ENCODE measurements at regions not wholly inside any gene's neighbourhood (a gene's known extent, or its start where the extent isn't known, plus 50 kb on each side); places are given as distances from the start of the nearest gene placed in this dataset.

- H3K9me3 ChIP-seq (ENCODE audit: control insufficient read depth, insufficient read depth, low read length) = no peaks in the 10 kb centered on the region
- no peaks in the 10 kb centered on the region for H3K36me3 ChIP-seq (ENCODE audit: control insufficient read depth, insufficient read depth, low read length)
- no CpG with 5 or more reads among the region's 2 CpGs for WGBS (ENCODE audit: insufficient coverage, insufficient read length)
- H3K4me3 ChIP-seq (ENCODE audit: low read length) = no peak overlapping the region
- DNase-seq (ENCODE audit: low read depth, low spot score) = no peak
- H3K27me3 ChIP-seq (ENCODE audit: control insufficient read depth, insufficient read depth, low read length) = no peaks in the 10 kb centered on the region
- H3K27ac ChIP-seq (ENCODE audit: low read length) = no peak overlapping the region
- no peaks in the 10 kb centered on the region for H3K4me1 ChIP-seq (ENCODE audit: control insufficient read depth, insufficient read depth, low read length)
Observed at GRCh38 chrX:113548308-113549015, 707.8 kb upstream of the AMOT start.

DNA sequence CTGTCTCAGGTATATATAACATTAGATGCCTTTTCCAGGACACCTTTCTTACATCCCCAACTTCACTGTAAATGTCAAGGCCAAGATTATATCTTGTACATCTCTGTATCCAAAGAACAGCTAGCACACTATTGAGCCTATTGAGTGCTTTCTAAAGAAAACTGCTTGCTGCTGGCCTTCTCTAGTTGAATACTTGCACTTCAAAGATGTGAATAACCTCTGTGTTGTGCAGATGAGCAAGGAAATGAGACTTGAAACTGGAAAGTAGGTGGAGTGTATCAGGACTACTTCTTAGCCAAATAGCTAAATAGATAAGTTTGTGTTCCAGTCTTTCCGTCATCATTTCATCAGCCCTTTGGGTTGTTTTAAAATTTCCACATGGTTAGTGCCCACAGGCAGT is 704.4 kb upstream of the AMOT start:
- H3K27me3 ChIP-seq (ENCODE audit: control insufficient read depth, insufficient read depth, low read length) = no peaks in the 10 kb centered on the region
- DNase-seq (ENCODE audit: low read depth, low spot score) = no peak
- no peaks in the 10 kb centered on the region for H3K36me3 ChIP-seq (ENCODE audit: control insufficient read depth, insufficient read depth, low read length)
- no peak overlapping the region for H3K27ac ChIP-seq (ENCODE audit: low read length)
- H3K9me3 ChIP-seq (ENCODE audit: control insufficient read depth, insufficient read depth, low read length) = no peaks in the 10 kb centered on the region
- H3K4me1 ChIP-seq (ENCODE audit: control insufficient read depth, insufficient read depth, low read length) = no peaks in the 10 kb centered on the region
- WGBS (ENCODE audit: insufficient coverage, insufficient read length) = no CpG with 5 or more reads among the region's 1 CpG
- no peak overlapping the region for H3K4me3 ChIP-seq (ENCODE audit: low read length)

DNA sequence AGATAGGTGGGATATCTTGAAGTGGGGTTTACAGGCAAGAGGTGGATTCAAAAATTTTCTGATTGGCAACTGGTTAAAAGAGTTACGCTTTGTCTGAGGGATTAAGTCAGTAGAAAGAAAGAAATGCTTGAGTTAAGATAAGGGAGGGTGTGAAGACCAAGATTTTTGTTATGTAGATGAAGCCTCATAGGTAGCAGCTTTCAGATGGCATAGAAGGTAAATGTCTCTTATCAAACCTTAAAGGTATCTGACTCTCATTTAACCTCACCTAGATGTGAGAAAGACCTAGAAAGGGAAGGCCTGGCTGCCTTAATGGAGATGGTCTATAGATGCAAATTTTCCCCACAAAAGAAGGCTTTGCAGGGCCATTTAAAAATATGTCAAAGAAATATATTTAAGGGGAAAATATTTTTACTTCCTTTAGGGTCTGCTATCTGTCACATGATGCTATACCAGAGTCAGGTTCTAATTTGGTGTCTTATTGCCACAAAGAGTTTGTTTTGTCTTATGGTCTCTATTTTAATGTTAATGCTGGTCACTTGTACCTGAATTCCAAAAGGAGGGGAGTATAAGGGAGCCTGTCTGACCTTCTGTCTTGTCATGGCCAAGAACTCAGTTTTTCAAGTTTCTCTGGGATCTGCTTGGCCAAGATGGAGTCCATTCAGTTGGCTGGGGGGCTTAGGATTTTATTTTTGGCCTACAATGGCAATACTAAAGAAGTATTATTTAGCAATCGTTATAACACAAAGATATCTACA is 699.1 kb upstream of the AMOT start:
- Histone ChIP-seq H3K27me3 (ENCODE audit: control insufficient read depth, insufficient read depth, low read length) (no peaks in the 10 kb centered on the region), H3K4me3 (ENCODE audit: low read length) (no peak overlapping the region), H3K4me1 (ENCODE audit: control insufficient read depth, insufficient read depth, low read length) (no peaks in the 10 kb centered on the region), H3K9me3 (ENCODE audit: control insufficient read depth, insufficient read depth, low read length) (no peaks in the 10 kb centered on the region), H3K27ac (ENCODE audit: low read length) (no peak overlapping the region), H3K36me3 (ENCODE audit: control insufficient read depth, insufficient read depth, low read length) (no peaks in the 10 kb centered on the region)
- no peak for DNase-seq (ENCODE audit: low read depth, low spot score)
- no CpG with 5 or more reads among the region's 2 CpGs for WGBS (ENCODE audit: insufficient coverage, insufficient read length)

- Histone ChIP-seq H3K36me3 (ENCODE audit: control insufficient read depth, insufficient read depth, low read length) (no peaks in the 10 kb centered on the region), H3K4me3 (ENCODE audit: low read length) (no peak overlapping the region), H3K4me1 (ENCODE audit: control insufficient read depth, insufficient read depth, low read length) (no peaks in the 10 kb centered on the region), H3K9me3 (ENCODE audit: control insufficient read depth, insufficient read depth, low read length) (no peaks in the 10 kb centered on the region), H3K27me3 (ENCODE audit: control insufficient read depth, insufficient read depth, low read length) (no peaks in the 10 kb centered on the region), H3K27ac (ENCODE audit: low read length) (no peak overlapping the region)
- no peak for DNase-seq (ENCODE audit: low read depth, low spot score)
- no CpG with 5 or more reads among the region's 6 CpGs for WGBS (ENCODE audit: insufficient coverage, insufficient read length)
Observed at GRCh38 chrX:113529426-113530013, 688.9 kb upstream of the AMOT start.

GRCh38 chrX:113522814-113523213 is 682.2 kb upstream of the AMOT start:
- Histone ChIP-seq H3K4me1 (ENCODE audit: control insufficient read depth, insufficient read depth, low read length) (no peaks in the 10 kb centered on the region), H3K27ac (ENCODE audit: low read length) (no peak overlapping the region), H3K4me3 (ENCODE audit: low read length) (no peak overlapping the region), H3K27me3 (ENCODE audit: control insufficient read depth, insufficient read depth, low read length) (no peaks in the 10 kb centered on the region), H3K36me3 (ENCODE audit: control insufficient read depth, insufficient read depth, low read length) (no peaks in the 10 kb centered on the region), H3K9me3 (ENCODE audit: control insufficient read depth, insufficient read depth, low read length) (no peaks in the 10 kb centered on the region)
- WGBS (ENCODE audit: insufficient coverage, insufficient read length) = no CpG with 5 or more reads among the region's 3 CpGs
- DNase-seq (ENCODE audit: low read depth, low spot score) = no peak

DNA sequence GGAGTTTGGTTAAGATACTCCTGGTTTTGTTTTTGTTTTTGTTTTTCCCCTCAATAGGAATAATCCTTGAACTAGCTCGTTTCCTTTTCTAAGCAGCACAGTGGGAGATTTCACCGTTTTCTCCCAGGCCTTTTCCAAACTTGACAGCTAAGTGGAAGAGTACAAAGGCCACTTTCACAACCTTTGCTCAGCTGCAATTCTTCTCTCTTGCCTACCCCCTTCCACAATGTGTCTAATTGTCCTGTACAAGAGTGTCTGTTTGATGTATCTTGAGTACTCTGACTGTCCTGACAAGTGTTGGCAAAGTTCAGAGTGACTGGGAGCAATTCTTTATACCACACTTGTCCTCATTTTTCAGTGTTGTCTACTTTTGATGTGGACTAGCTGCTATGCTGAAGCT is 674.3 kb upstream of the AMOT start:
- Histone ChIP-seq H3K9me3 (ENCODE audit: control insufficient read depth, insufficient read depth, low read length) (no peaks in the 10 kb centered on the region), H3K27ac (ENCODE audit: low read length) (no peak overlapping the region), H3K4me3 (ENCODE audit: low read length) (no peak overlapping the region), H3K36me3 (ENCODE audit: control insufficient read depth, insufficient read depth, low read length) (no peaks in the 10 kb centered on the region), H3K4me1 (ENCODE audit: control insufficient read depth, insufficient read depth, low read length) (no peaks in the 10 kb centered on the region; the same call in 1 of the 2 replicates), H3K27me3 (ENCODE audit: control insufficient read depth, insufficient read depth, low read length) (no peaks in the 10 kb centered on the region)
- WGBS (ENCODE audit: insufficient coverage, insufficient read length) = no CpG with 5 or more reads among the region's 2 CpGs
- DNase-seq (ENCODE audit: low read depth, low spot score) = no peak

- no peak overlapping the region for H3K4me3 ChIP-seq (ENCODE audit: low read length)
Observed at GRCh38 chrX:113512700-113513395, 672.2 kb upstream of the AMOT start.

GRCh38 chrX:113510586-113510985 is 670.0 kb upstream of the AMOT start:
- H3K36me3 ChIP-seq (ENCODE audit: control insufficient read depth, insufficient read depth, low read length) = no peaks in the 10 kb centered on the region
- H3K27me3 ChIP-seq (ENCODE audit: control insufficient read depth, insufficient read depth, low read length) = no peaks in the 10 kb centered on the region
- H3K4me1 ChIP-seq (ENCODE audit: control insufficient read depth, insufficient read depth, low read length) = no peaks in the 10 kb centered on the region; the same call in 1 of the 2 replicates
- no peak overlapping the region for H3K27ac ChIP-seq (ENCODE audit: low read length)
- DNase-seq (ENCODE audit: low read depth, low spot score) = no peak
- no peaks in the 10 kb centered on the region for H3K9me3 ChIP-seq (ENCODE audit: control insufficient read depth, insufficient read depth, low read length)
- no peak overlapping the region for H3K4me3 ChIP-seq (ENCODE audit: low read length)
- no CpG with 5 or more reads among the region's 1 CpG for WGBS (ENCODE audit: insufficient coverage, insufficient read length)

More at GRCh38 chrX:113512700-113513395, 672.2 kb upstream of the AMOT start:
- no peaks in the 10 kb centered on the region; the same call in 1 of the 2 replicates for H3K4me1 ChIP-seq (ENCODE audit: control insufficient read depth, insufficient read depth, low read length)
- no CpG with 5 or more reads among the region's 7 CpGs for WGBS (ENCODE audit: insufficient coverage, insufficient read length)
- no peaks in the 10 kb centered on the region for H3K9me3 ChIP-seq (ENCODE audit: control insufficient read depth, insufficient read depth, low read length)
- no peaks in the 10 kb centered on the region for H3K27me3 ChIP-seq (ENCODE audit: control insufficient read depth, insufficient read depth, low read length)
- no peak overlapping the region for H3K27ac ChIP-seq (ENCODE audit: low read length)
- no peak for DNase-seq (ENCODE audit: low read depth, low spot score)
- H3K36me3 ChIP-seq (ENCODE audit: control insufficient read depth, insufficient read depth, low read length) = no peaks in the 10 kb centered on the region

GRCh38 chrX:113492895-113493294 is 652.3 kb upstream of the AMOT start:
- Histone ChIP-seq H3K27ac (ENCODE audit: low read length) (no peak overlapping the region), H3K4me3 (ENCODE audit: low read length) (no peak overlapping the region), H3K36me3 (ENCODE audit: control insufficient read depth, insufficient read depth, low read length) (no peaks in the 10 kb centered on the region), H3K9me3 (ENCODE audit: control insufficient read depth, insufficient read depth, low read length) (no peaks in the 10 kb centered on the region), H3K27me3 (ENCODE audit: control insufficient read depth, insufficient read depth, low read length) (no peaks in the 10 kb centered on the region), H3K4me1 (ENCODE audit: control insufficient read depth, insufficient read depth, low read length) (no peaks in the 10 kb centered on the region)
- no peak for DNase-seq (ENCODE audit: low read depth, low spot score)

GRCh38 chrX:113473418-113473817 is 632.8 kb upstream of the AMOT start:
- Histone ChIP-seq H3K9me3 (ENCODE audit: control insufficient read depth, insufficient read depth, low read length) (no peaks in the 10 kb centered on the region), H3K27ac (ENCODE audit: low read length) (no peak overlapping the region), H3K4me3 (ENCODE audit: low read length) (no peak overlapping the region), H3K27me3 (ENCODE audit: control insufficient read depth, insufficient read depth, low read length) (no peaks in the 10 kb centered on the region), H3K4me1 (ENCODE audit: control insufficient read depth, insufficient read depth, low read length) (no peaks in the 10 kb centered on the region), H3K36me3 (ENCODE audit: control insufficient read depth, insufficient read depth, low read length) (no peaks in the 10 kb centered on the region)
- WGBS (ENCODE audit: insufficient coverage, insufficient read length) = no CpG with 5 or more reads among the region's 3 CpGs
- DNase-seq (ENCODE audit: low read depth, low spot score) = no peak
